B cell (primary cell): ENCODE measurements at regions not wholly inside any gene's neighbourhood (a gene's known extent, or its start where the extent isn't known, plus 50 kb on each side); places are given as distances from the start of the nearest gene placed in this dataset.

ENCODE experiments used
- CTCF ChIP-seq: fragments of 200-600 bp; IDR thresholded peaks from one replicate; pipeline ENCODE4 v1.8.0; 2022; ENCODE audit warnings: antibody characterized with exemption, mild to moderate bottlenecking
- EZH2 ChIP-seq: IDR thresholded peaks from 2 replicates; pipeline ENCODE4 v1.6.1; 2012; ENCODE audit warnings: borderline replicate concordance, low read depth, mild to moderate bottlenecking, moderate library complexity, low read length; ENCODE audit not compliant: insufficient read depth, poor library complexity, severe bottlenecking

- TF ChIP-seq CTCF (no peak), EZH2 (no peak)
These were observed 408.2 kb upstream of the AUTS2 start for GRCh38 chr7:69190025-69190424.
